ENCODE measurements at regions not wholly inside any gene's neighbourhood (a gene's known extent, or its start where the extent isn't known, plus 50 kb on each side); places are given as distances from the start of the nearest gene placed in this dataset.

- no peaks in the 10 kb centered on the region for H3K9me3 ChIP-seq
- H3K4me1 ChIP-seq, result no peaks in the 10 kb centered on the region
- intact Hi-C loops (cut with DNase I), result no loop called here
- H3K4me3 ChIP-seq (replicated peaks in 1 of 3), result no peak overlapping the region
- H3K27me3 ChIP-seq, result no peaks in the 10 kb centered on the region
- H3K27ac ChIP-seq, result no peak overlapping the region
- H3K36me3 ChIP-seq, result no peaks in the 10 kb centered on the region
- WGBS, 2 donors, result 46 to 51% methylated on average over 5 of the region's 5 CpGs
- TF ChIP-seq POLR2A (IDR thresholded peaks at IDR 0.05) (no peak), CTCF (IDR thresholded peaks at IDR 0.05) (no peak)
- no peak for DNase-seq
These were observed 264.5 kb upstream of the EMCN start for GRCh38 chr4:100782356-100782755.

- no peak for TF ChIP-seq CTCF (IDR thresholded peaks at IDR 0.05)
- no peak for TF ChIP-seq POLR2A (IDR thresholded peaks at IDR 0.05)
- no peak for DNase-seq
- Histone ChIP-seq H3K36me3 (no peaks in the 10 kb centered on the region), H3K27me3 (no peaks in the 10 kb centered on the region), H3K4me1 (no peaks in the 10 kb centered on the region), H3K27ac (no peak overlapping the region), H3K9me3 (no peaks in the 10 kb centered on the region), H3K4me3 (replicated peaks in 1 of 3) (no peak overlapping the region)
- intact Hi-C loops (cut with DNase I), result no loop called here
These were observed 263.6 kb upstream of the EMCN start for GRCh38 chr4:100781435-100781834.

- no peak for TF ChIP-seq POLR2A (IDR thresholded peaks at IDR 0.05)
- no peak for TF ChIP-seq CTCF (IDR thresholded peaks at IDR 0.05)
- H3K36me3 ChIP-seq, result no peaks in the 10 kb centered on the region
- intact Hi-C loops (cut with DNase I), result no loop called here
- H3K4me1 ChIP-seq, result no peaks in the 10 kb centered on the region
- no peak for DNase-seq
- H3K4me3 ChIP-seq (replicated peaks in 1 of 3), result no peak overlapping the region
- no peak overlapping the region for H3K27ac ChIP-seq
- H3K27me3 ChIP-seq, result no peaks in the 10 kb centered on the region
- no peaks in the 10 kb centered on the region for H3K9me3 ChIP-seq
These were observed 262.3 kb upstream of the EMCN start for GRCh38 chr4:100780126-100780525.

- DNase-seq, result no peak
- Histone ChIP-seq H3K36me3 (no peaks in the 10 kb centered on the region), H3K27me3 (no peaks in the 10 kb centered on the region), H3K4me3 (replicated peaks in 1 of 3) (no peak overlapping the region), H3K4me1 (no peaks in the 10 kb centered on the region), H3K9me3 (no peaks in the 10 kb centered on the region), H3K27ac (no peak overlapping the region)
- intact Hi-C loops (cut with DNase I), result no loop called here
- 67 to 81% methylated on average over 5 of the region's 5 CpGs for WGBS, 2 donors
- TF ChIP-seq POLR2A (IDR thresholded peaks at IDR 0.05), result no peak
- TF ChIP-seq CTCF (IDR thresholded peaks at IDR 0.05), result no peak
These were observed 260.6 kb upstream of the EMCN start for GRCh38 chr4:100778431-100778830.

- WGBS, 2 donors, result 5 to 26% methylated on average over 1 of the region's 1 CpG
These were observed 244.9 kb upstream of the EMCN start for GRCh38 chr4:100762738-100763137.

More at GRCh38 chr4:100762738-100763137, 244.9 kb upstream of the EMCN start:
- Histone ChIP-seq H3K27ac (no peak overlapping the region), H3K4me3 (replicated peaks in 1 of 3) (no peak overlapping the region), H3K36me3 (no peaks in the 10 kb centered on the region), H3K9me3 (no peaks in the 10 kb centered on the region), H3K27me3 (no peaks in the 10 kb centered on the region), H3K4me1 (no peaks in the 10 kb centered on the region)
- intact Hi-C loops (cut with DNase I), result no loop called here
- DNase-seq, result no peak
- TF ChIP-seq POLR2A (IDR thresholded peaks at IDR 0.05), result no peak
- no peak for TF ChIP-seq CTCF (IDR thresholded peaks at IDR 0.05)

Data from thyroid gland (tissue), 4 donors.